Loucy (cell line): ENCODE measurements at regions not wholly inside any gene's neighbourhood (a gene's known extent, or its start where the extent isn't known, plus 50 kb on each side); places are given as distances from the start of the nearest gene placed in this dataset.

ENCODE experiments used
- H2AFZ ChIP-seq: fragments of 200-600 bp; sonication (generic); 2 replicates; pipeline ENCODE4 v1.6.0; 2016; ENCODE audit warnings: antibody characterized with exemption, mild to moderate bottlenecking, low read length, moderate library complexity
- H3F3A ChIP-seq: fragments of 200-600 bp; 2 replicates; pipeline ENCODE4 v1.6.0; 2016; ENCODE audit warnings: antibody characterized with exemption, low read depth, mild to moderate bottlenecking
- H3K27me3 ChIP-seq: fragments of 200-600 bp; sonication (generic); 2 replicates; pipeline ENCODE4 v1.6.1; 2014; ENCODE audit warnings: low read length, mild to moderate bottlenecking; ENCODE audit not compliant: insufficient read depth, poor library complexity, severe bottlenecking
- H3K36me3 ChIP-seq: fragments of 200-600 bp; sonication (generic); 2 replicates; pipeline ENCODE4 v1.6.1; 2016; ENCODE audit warnings: low read length; ENCODE audit not compliant: insufficient read depth
- H3K4me1 ChIP-seq: fragments of 200-600 bp; sonication (generic); 2 replicates; pipeline ENCODE4 v1.5.1; 2014; ENCODE audit warnings: low read length, mild to moderate bottlenecking; ENCODE audit not compliant: insufficient read depth, poor library complexity, severe bottlenecking
- H3K4me2 ChIP-seq: fragments of 200-600 bp; sonication (generic); 2 replicates; pipeline ENCODE4 v1.6.0; 2014; ENCODE audit warnings: antibody characterized with exemption, low read length, low read depth, mild to moderate bottlenecking; ENCODE audit not compliant: poor library complexity, severe bottlenecking
- H3K4me3 ChIP-seq: fragments of 200-600 bp; sonication (generic); 2 replicates; pipeline ENCODE4 v1.5.1; 2014; ENCODE audit warnings: low read length, mild to moderate bottlenecking, mixed read lengths; ENCODE audit not compliant: poor library complexity, severe bottlenecking
- H3K79me2 ChIP-seq: fragments of 200-600 bp; sonication (generic); 2 replicates; pipeline ENCODE4 v1.6.1; 2014; ENCODE audit warnings: low read length; ENCODE audit not compliant: insufficient read depth
- H3K9ac ChIP-seq: fragments of 200-600 bp; sonication (generic); 2 replicates; pipeline ENCODE4 v1.6.0; 2014; ENCODE audit warnings: mild to moderate bottlenecking, low read depth, low read length, moderate library complexity; ENCODE audit not compliant: poor library complexity, severe bottlenecking
- H3K9me2 ChIP-seq: fragments of 200-600 bp; sonication (generic); replicated peaks from 2 replicates; pipeline ENCODE4 v1.6.1; 2016; ENCODE audit warnings: low read depth, low read length, mixed read lengths
- H3K9me3 ChIP-seq: fragments of 200-600 bp; sonication (generic); 2 replicates; pipeline ENCODE4 v1.6.1; 2014; ENCODE audit warnings: mild to moderate bottlenecking, antibody characterized with exemption, low read length, low read depth; ENCODE audit not compliant: insufficient read depth
- H4K20me1 ChIP-seq: fragments of 200-600 bp; sonication (generic); 2 replicates; pipeline ENCODE4 v1.6.0; 2014; ENCODE audit warnings: antibody characterized with exemption, low read length, mild to moderate bottlenecking; ENCODE audit not compliant: insufficient read depth, poor library complexity, severe bottlenecking
- EZH2phosphoT487 ChIP-seq: fragments of 200-600 bp; IDR thresholded peaks from 2 replicates; pipeline ENCODE4 v1.6.1; 2018; ENCODE audit warnings: antibody characterized with exemption, mild to moderate bottlenecking, moderate library complexity, borderline replicate concordance
- TF ChIP-seq, protein P1 (sequence below): fragments of 200-600 bp; sonication (generic); conservative IDR thresholded peaks from 2 replicates; pipeline ENCODE4 v1.5.1; 2014; ENCODE audit warnings: mild to moderate bottlenecking, antibody characterized with exemption, low read length

DNA sequence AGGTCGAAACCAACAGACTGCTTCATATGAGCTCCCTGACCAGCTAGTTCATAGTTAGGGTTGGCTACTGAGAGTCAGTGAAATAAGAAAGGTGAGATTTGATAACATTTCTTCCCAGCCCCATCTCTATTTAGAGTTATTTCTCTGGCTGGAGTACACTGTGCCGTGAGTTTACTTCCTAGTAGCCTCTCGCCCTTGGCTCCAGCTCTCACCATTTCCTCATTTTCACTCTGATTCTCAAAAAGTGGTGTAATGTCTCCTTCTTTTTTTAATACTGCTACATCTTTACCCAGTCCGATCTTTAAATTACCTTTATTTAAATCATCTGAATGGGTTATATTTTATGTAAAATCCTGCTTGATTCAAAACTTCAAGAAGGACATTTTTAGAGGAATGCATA lies 100.4 kb upstream of the FAM174A start:
- Histone ChIP-seq H3K36me3 (no peaks in the 10 kb centered on the region), H3K79me2 (no peaks in the 10 kb centered on the region), H3K27me3 (no peaks in the 10 kb centered on the region), H3K4me3 (no peak overlapping the region), H3K9me2 (no peaks in the 10 kb centered on the region), H2AFZ (no peak overlapping the region), H3F3A (no peaks in the 10 kb centered on the region), H4K20me1 (no peaks in the 10 kb centered on the region), H3K9ac (no peak overlapping the region), H3K4me1 (no peaks in the 10 kb centered on the region), H3K4me2 (no peak overlapping the region), H3K9me3 (no peaks in the 10 kb centered on the region)
- no peak for TF ChIP-seq EZH2phosphoT487
- TF ChIP-seq, protein P1, sequence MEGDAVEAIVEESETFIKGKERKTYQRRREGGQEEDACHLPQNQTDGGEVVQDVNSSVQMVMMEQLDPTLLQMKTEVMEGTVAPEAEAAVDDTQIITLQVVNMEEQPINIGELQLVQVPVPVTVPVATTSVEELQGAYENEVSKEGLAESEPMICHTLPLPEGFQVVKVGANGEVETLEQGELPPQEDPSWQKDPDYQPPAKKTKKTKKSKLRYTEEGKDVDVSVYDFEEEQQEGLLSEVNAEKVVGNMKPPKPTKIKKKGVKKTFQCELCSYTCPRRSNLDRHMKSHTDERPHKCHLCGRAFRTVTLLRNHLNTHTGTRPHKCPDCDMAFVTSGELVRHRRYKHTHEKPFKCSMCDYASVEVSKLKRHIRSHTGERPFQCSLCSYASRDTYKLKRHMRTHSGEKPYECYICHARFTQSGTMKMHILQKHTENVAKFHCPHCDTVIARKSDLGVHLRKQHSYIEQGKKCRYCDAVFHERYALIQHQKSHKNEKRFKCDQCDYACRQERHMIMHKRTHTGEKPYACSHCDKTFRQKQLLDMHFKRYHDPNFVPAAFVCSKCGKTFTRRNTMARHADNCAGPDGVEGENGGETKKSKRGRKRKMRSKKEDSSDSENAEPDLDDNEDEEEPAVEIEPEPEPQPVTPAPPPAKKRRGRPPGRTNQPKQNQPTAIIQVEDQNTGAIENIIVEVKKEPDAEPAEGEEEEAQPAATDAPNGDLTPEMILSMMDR: no peak

DNA sequence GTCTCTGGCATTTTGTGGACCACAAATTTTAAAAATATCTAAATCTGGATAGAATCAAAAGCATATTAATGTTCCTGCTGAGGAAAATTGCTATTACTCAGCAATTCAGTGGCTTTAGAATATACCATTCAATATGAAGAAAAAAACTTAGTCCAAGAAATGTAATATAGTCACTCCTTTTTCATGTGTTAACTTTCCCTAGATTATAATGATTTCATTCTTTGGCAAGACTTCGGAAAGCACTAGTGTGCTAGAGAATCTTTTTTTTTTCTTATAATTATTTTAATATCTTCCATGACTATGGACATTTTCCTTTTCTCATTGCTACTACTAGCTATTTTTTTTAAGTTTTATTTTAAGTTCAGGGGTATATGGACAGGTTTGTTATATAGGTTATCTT lies 102.4 kb upstream of the FAM174A start:
- H3F3A ChIP-seq: no peaks in the 10 kb centered on the region
- H3K4me3 ChIP-seq: no peak overlapping the region
- H3K79me2 ChIP-seq: no peaks in the 10 kb centered on the region
- H4K20me1 ChIP-seq: no peaks in the 10 kb centered on the region
- TF ChIP-seq EZH2phosphoT487: no peak
- TF ChIP-seq, protein P1: no peak
- H3K9ac ChIP-seq: no peak overlapping the region
- H3K9me3 ChIP-seq: no peaks in the 10 kb centered on the region
- H2AFZ ChIP-seq: no peak overlapping the region
- no peaks in the 10 kb centered on the region for H3K4me1 ChIP-seq
- H3K9me2 ChIP-seq: no peaks in the 10 kb centered on the region
- H3K4me2 ChIP-seq: no peak overlapping the region
- H3K36me3 ChIP-seq: no peaks in the 10 kb centered on the region
- no peaks in the 10 kb centered on the region for H3K27me3 ChIP-seq

DNA sequence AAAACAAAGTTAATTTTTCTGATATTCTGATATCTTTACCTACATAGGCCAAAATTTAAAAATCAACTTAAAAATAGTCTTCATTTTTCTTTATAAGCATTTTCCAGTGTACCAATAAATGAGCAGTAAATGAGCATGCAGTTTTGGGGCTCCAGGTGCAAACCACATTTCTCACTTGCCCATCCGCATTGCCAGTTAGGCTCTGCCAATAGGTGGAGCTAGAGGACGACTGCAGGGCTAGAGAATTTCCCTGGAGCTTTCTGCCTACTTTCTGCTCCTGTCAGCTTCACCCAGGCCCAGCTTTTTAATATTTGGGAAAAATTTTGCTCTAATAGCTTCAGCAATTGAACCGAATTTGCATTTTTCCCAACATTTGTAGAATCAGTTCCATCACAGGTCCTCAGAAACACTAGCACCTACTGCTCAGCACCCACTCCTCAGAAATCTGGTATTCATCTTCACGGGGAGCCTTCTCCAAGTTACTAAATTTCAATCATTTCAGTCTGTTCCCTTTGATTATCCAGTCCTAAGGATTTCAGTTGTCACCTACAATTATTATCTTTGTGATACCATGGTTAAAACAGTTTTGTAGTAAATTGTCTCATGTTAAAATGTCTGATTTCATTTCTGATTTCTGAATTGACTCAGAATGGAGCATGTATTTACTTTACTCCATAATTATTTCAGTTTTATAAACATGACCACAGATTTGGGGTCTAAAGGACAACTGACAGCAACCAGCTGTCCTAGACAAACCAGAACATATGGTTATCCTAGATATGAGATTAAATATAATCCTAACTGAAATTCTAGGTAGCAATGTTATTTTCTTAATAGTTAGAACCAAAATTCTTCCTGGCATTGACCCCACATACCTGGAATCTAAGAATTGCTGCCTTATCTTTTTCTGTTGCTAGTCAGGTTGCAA lies 104.6 kb upstream of the FAM174A start:
- Histone ChIP-seq H3K27me3 (no peaks in the 10 kb centered on the region), H3K9ac (no peak overlapping the region), H3K36me3 (no peaks in the 10 kb centered on the region), H4K20me1 (no peaks in the 10 kb centered on the region), H3K4me1 (no peaks in the 10 kb centered on the region), H3K4me2 (no peak overlapping the region), H3K9me3 (no peaks in the 10 kb centered on the region), H2AFZ (no peak overlapping the region), H3K9me2 (no peaks in the 10 kb centered on the region), H3F3A (no peaks in the 10 kb centered on the region), H3K4me3 (no peak overlapping the region), H3K79me2 (no peaks in the 10 kb centered on the region)
- TF ChIP-seq, protein P1: peak; percentile 75
- TF ChIP-seq EZH2phosphoT487: no peak
